Activated CD4-positive, alpha-beta T cell treated with anti-CD3 and anti-CD28 coated beads, Interleukin-2, Interleukin-4, amounts not matched to agents 100 ng/mL and 50 ng/mL, durations not matched to agents 16 hours and 8 hours (primary cell): ENCODE measurements at regions not wholly inside any gene's neighbourhood (a gene's known extent, or its start where the extent isn't known, plus 50 kb on each side); places are given as distances from the start of the nearest gene placed in this dataset.
A peak's percentile ranks its signal among the peaks of the same experiment; 100 is the strongest.

Experiments
- DNase-seq: peaks from one replicate; pipeline ENCODE4 v3.0.0-alpha.2; 2020; ENCODE audit warnings: low spot score

DNA sequence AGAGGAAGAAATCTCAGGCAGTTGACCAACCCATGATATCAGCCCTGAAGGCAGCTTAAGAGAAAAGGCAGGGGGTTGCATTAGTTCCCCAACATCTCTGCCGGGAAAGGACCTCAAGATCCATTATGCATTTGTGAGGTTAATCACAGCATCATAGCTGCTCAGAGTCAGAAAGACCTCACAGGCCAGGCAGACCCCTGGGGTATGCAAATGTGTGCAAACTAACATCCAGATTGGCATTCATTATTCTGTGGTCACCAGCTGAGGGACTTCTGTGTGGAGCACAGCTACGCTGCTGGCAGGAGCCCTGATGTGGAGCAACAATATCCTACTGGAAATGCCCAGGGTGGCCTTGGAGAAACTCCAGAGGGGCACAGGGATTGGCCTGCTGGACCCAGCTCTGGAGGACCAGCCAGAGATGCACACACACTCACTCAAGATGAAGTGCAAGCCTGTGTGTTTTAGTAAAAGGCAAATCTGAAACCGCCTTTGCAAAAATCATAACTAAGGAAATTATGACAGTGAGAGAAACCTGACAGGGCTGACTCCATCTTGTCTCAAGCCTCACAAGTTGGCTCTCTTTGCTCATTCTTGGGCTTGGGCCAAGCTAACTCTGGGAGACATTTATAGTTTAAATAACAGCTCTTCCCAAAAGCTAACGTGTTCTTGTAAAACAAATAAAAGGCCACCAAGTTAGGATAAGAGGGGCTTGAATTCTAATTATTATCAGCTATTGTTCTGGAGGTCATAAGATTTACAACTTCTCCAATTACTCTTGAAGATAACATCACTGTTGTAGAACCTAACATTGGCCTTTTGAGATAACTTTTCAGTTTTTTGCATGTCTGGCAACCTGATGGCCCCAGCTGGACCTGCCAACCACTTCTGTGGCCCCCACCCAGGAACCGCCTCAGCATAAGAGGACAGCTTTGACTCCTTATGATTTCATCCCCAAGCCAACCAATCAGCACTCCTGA, 257.1 kb downstream of the UACA start:
- no peak for DNase-seq

DNA sequence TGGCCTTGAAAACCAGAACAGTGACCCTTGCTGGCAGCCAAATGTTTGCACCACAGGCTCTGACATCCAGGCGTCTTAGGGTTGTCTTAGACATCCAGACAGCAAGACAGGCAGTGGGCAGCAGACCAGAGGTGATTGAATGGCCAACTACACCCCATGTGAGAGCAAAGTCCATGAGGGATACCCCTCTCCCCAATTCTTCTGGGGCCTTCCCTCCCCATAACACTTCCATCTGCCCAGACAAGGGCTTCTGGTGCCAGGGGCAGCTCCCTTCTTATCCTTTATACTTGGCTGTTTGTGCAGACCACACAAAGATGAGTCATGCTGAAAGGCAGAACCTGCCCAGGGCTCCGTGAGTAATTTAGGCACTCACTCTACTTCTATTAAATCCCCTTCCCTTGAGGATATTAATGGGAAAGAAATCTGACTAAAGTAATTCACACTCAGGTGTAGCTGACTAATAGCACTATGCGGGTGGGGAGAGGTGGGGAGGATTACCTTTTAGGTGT, 257.9 kb downstream of the UACA start:
- DNase-seq, result peak; percentile 50

DNA sequence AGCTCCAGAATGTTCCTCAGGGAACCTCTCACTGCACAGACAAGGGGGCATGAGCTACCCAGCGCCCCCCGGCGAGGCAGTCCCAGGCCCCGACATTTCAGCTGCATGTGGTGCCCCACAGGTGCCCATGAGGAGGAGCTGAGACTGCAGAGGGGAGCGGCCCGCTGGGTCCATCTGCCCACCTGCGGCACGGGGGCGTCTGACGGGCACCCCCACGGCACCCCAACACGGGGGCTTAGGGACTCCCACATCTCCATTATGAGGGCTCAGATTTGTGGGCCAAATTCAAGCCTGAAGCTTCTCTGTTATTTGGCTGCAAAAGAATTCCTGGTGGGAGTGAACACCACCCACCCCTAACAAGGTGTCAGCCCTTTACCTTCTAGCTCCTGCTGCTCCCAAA, 258.4 kb downstream of the UACA start:
- no peak for DNase-seq

DNA sequence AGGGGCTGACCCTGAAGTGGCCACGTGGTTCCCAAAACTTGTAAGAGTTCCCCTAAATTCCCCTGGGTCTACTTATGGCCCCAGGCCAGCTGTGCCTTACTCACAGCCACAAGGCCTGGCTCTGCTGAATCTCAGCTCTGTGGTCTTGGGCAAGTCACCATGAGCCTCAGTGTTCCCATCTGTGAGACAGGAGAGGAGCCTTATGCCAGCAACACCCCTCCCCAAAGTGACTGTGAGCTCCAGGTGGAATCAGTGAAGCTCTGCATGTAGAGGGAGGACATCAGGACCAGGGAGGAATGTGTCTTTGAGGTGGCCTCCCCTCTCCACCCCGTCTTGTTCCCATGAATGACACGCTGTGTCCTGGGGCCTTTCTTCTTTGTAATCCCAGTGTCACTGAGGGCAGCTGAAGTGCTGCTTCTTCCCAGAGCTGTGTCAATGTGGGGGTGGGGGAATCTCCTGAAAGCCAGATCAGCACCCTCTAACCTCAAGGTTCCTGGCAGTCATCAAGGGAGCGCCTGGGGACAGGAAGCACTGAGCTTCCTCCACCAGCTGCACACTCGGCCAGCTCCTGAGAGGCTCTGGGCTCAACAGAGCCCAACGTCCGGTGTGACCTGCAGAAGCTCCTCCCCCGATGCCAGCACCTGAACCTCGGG, 258.9 kb downstream of the UACA start:
- DNase-seq, result peak; percentile 49

DNA sequence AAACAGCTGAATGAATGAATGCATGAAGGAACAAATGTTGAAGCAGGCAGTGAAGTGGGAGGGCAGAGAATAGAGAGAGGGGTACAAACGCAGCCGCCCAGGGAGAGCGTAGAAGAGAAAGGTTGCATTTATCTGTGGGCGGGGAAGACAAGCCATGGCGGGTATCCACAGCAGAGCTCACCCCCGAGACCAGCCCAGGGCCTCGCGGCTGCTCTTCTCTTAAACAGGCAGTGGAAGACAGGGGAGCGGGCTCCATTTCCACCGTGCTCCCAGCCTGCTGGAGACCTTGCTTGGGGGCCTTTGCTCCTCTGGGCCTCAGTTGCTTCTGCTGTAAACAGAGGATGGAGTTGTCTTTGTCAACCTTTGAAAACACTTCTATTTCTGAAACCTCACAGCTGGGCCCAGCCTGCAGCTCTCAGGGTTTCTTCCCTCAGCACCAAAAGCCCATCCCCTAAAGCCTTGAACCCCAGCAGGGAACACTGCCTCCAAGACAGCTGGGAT, 259.5 kb downstream of the UACA start:
- no peak for DNase-seq

DNA sequence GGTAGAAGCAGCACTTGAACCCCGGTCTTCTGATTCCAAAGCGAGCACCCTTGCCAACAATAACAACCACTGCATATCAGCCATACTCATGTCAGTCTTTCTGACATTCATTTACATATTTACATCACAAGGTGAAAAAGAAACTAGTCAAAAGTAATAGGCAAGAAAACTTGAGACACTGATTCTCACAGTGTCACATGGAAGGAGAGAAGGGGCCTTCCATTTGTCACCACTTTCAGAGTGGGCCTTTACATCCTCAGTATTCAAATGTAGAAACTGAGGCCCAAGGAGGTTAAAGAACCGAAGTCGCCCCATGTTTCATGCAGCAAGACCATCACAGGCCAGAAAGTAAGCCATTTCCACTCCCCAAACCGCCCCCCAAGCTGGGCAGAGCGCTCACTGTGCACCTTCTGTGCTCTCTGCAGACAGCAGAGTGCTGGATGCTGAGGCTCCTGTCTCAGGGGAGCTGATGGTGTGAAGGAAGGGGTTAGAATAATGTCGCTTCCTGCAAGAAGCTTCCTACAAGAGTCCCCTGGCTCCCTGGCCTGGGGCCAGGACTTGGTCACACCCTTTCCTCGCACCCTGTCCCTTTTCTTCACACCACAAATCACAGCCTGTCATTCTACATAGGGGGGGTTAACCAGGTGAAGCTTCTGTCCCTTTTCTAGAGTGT, 260.1 kb downstream of the UACA start:
- no peak for DNase-seq

DNA sequence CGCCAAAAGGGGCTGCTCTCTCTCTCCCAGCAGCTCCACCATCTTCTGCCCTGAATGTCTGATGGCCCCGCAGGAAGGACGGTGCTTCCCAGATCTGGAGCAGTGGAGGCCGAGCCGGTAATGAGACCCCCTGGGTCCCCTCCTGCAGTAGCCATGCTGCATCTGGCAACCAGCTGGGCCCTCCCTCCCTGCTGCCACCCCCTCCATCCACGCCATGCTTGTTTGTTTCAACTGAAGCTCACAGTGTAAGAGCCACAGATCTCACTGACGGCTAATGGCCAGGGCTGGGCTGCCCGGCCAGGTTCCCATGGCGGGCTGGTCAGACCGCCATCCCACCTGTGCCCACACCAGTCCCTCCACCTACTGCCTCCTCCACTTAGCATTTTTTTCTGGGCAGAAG, 260.8 kb downstream of the UACA start:
- DNase-seq, result no peak

DNA sequence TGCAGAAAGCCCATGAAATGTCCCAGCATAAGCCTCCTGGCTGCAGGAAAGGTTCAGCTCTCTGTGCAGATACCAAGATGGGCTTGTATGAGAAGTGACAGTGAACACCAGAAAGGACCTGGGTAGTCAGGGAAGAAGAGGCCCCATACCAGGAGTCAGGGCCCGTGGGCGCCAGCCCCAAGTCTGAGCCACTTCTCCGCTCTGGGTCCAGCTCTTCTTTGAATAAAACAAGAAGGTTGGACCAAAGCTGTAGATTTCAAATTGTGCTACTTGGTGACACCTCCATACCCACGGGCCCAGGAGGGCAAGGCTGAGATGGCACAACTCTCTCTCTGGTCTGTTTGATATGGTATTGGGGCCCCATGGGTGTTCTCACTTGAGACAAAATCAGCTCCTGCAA, 261.5 kb downstream of the UACA start:
- DNase-seq, result no peak

DNA sequence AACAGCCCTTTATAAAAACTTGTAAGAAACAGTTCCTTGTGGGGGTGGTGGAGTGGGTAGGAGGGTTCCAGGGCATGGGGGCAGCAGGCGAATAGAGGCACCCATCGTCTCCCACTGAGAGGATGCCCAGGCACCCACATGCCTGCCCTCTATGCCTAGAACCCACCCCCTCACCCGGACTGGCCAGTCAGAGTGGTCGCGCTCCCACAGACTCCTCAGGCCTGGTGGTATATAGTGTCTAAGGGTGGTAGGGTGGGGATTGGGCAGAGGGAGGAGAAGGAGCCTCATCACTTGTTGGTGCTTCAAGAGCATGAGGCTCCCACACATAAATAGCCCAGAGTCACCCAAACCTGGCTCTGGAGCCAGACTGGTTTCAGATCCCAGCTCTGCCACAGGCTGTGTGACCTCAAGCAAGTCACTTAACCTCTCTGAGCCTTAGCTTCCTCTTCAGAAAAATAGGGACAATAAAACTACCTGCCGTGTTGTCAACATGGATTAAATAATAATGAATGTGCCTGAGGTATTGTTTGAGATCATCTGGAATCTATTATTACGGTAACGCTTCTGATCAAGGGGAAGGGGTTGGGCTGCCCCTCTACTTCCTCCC, 262.1 kb downstream of the UACA start:
- DNase-seq, result no peak

DNA sequence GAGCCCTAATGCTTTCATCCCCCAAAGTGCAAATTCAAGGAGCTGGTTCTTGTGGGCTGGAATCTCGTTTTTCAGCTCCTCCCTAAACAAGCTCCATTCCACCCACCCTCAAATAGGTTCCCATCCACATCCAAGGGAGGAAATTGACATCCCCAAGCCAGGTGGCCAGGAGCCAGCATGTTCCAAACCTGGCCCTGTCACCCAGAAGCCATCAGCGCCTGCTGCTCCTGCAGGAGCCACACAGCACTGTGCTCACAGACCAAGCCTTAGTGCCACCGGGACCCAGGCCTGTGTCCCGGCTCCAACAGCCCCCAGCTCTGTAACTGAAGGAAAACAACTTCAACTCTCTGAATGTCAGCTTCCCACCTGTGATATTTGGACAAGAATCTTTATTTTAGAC, 263.6 kb downstream of the UACA start:
- DNase-seq, result no peak

DNA sequence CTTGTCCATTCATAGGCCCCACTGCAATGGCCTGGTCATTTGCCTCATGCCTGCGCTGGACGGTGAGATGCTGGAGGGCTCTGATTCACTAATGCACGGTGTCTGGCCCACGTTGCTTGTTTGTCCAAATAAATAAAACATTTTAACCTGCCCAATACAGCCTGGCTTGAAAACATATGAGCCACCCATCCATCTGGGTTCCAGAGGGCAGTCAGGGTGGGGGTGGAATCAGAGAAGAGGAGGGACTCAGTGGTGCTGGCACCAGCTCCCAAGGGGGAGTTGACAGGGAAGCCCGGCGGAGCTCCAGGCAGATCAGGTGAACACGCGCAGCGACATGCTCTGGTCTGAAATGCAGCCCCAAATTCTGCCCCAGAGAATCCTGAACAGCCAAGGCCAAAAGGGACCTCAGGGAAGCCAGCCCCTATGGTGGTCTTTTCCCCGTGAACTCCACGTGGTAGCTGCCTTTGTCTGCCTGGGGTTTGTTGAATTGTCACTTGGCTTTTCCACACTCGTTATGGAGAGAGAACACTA, 265.2 kb downstream of the UACA start:
- no peak for DNase-seq

DNA sequence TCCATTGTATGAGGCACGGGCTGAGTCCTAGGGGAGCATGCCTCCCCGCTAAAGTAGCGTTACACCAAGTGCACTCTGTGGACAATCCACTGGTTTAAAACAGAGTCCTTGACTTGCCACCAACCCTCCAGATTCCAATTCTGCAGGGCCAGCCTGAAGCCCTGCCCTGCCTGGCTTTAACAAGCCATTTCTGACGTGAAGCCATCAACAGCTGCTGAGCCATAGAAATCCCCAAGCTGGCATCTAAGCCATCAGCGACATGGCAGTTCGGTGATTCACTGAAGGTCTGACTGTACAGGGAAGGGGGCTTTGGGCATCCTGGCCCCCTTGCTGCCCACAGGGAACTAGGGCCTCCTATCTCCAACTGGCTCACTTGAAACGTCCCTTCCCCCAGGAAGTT, 265.7 kb downstream of the UACA start:
- DNase-seq, result no peak

DNA sequence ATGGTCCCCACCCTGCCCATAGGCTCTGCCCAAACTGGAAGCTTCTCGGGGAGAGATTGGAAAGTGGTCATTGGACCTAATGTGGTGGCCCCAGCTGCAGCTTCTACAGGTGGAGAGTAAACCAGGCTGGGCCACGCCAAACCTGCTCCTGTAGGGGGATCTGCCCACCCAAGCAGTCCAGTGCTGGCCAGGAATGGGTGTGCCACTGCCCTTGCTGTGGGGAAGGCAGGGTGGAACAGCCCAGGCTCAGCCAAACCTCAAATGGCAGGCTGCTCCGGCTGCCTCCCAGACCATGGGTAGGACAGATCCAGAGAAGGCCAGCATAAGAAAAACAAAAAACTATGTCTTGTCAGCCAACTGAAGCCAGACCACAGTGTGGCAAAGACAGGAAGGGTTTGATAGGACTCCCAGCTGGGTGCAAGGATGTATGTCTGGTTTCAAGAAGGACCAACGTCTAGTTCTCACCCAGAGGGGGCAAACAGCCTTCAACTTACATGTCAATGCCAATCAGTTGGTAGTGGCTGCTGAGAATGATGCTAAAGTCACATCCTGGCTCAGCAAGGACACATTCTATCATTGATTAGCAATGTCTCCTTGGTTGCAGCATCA, 267.3 kb downstream of the UACA start:
- DNase-seq, result no peak

DNA sequence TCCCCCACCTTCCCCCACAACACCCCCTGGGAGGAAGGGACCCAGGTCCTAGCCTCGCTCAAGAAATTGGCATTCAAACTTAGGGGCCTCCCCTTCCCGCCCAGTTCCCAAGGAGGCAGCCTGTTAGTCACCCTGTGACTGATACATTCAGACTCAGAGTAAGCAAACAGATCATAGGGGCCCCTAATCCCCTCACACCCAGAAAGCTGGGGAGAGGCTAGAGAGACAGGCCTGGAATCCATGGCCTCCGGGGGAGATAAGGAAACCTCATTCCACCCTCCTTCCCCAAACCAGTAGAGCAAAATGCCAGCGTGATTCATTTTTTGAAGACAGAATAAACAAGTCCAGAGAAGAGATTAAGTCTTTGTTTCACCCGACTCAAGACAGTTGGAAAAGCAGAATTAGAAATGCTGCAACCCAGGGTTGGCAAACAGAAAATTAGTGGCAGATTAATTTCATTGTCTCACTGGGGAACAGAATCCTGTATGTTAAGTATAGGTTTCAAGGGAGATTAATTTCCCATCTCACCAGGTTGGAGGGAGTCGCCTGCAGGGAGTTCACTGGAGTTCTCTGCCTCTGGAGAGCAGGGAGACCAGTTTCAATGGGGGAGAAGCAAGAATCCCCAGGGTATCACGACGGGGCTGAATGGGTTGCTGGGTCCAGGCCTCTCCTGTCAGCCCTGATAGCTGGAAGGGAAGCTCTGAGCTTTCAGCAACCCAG, 268.3 kb downstream of the UACA start:
- no peak for DNase-seq

DNA sequence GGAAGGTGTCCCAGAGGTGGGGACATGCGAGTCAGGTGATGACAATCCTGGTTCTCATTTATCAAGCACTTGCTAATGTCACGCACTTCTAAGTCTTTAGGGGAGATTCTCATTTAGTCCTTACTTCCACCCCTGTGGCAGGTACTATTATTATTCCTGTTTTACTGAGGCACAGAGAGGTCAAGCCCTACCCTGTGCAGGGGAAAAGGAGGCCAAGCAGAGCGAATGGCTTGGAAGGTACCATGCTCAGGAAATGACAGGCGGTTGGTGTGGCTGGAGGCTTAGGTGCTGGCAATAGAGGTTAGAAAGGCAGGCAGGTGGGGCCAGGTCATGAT, 268.9 kb downstream of the UACA start:
- DNase-seq, result no peak

DNA sequence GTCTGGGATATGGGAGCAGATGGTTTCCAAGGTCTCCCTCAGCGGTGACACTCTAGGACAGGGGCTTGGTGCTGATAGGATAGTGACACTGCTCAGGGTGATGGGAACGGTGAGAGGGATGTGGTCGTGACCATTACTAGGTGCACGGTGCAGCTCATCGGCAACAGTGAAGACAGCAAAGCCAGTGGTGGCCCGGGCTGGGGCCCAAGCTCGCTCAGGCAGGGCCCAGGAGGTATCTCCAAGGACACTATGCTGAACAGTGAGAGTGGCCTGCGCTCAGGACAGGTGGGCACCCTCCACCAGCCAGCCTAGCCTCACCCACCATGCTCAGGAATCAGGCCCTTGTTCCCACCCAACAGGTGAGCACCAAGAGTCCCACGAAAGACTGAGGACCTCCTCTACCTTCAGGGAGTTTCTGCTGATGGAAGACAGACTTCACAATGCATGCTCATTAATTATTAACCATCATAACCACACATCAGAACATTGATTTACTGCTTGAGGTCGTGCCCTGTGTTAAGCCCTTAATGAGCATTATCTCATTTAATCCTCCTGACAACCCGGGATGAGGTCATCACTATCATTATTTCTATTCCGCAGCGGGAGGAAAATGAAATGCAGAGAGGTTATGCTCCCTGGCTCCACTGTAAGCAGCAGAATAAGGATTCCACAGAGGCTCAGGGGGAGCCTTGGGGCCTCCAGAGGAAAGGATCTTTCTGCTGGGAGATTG, 269.4 kb downstream of the UACA start:
- DNase-seq, result no peak

DNA sequence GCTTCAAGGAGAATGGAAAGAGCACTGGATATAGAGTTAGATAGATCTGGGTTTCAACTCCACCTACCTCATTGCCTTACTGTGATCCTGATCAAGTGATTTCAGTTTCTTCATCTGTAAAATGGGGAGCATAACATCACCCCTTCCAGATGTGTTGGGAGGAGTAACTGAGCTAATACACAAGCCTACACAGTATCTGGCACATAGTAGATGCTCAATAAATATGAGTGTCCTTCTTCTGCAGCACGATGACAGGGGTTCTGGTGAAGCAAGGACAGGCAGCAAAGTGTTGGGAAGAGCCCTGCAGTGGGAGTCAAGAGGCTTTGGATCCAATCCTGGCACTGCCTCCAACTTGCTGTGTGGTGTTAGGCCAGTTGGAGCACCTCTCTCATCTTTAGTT, 270.0 kb downstream of the UACA start:
- no peak for DNase-seq

DNA sequence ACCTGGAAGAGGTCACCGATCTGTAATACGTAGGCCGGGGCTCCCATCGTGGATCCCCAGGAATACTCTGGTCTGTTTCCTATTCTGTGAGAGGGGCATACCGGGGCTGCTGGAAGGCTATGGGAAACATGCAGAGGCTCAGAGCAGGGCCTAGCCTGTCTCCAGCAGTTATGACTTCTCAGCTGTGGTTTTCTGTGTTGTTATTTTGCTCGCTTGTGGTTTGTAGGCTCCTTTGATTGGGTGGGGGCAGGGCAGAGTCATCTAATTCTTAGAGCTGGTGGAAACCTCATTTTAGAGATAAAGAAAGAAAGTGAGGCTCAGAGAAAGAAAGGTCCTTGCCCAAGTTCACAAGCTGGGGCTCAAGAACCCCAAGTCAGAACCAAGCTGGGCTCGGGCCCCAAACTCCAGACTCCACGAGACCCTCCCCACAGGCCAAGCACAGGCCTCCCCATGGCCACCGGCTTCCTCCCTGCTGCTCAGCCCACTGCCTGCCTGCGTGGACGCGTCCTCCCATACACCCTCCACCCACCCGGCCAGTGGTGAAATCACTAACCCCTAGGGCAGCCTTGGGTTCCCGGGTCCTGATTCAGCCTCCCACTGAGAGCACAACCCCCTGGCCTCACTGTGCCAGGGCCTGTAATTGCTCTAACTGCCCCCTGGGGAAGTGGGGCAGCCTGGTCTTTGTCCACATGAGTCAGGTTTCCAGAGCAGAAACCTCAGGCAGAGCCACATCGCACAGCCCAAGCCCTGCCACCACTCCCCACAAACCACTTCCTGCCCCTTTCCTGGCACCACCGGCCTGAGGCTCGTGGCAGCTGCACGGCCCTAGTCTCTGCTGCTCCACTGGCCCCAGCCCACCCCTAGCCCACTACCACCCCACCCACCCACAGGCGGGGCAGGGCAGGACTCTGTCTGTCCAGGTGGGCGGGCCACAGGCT, 270.8 kb downstream of the UACA start:
- peak; percentile 94 for DNase-seq

DNA sequence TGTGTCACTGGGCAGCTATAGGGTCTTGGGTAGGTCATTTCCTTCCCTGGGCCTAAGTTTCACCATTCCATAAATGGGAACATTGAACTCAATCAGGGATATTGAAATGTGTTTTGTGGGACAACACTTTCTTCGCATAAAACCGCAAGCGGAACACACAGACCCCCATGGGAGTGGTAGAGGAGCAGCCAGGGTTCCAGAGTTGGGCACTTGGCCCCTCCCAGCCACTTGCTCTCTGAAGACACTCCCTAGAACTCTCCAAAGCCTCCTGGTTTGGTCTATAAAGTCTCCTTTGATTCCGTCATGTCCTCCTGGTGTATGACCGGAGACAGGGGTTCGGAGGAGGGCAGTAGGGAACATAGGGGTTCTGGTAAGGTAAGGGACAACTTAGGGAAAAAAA, 271.7 kb downstream of the UACA start:
- no peak for DNase-seq
